NCI-H1092 (cell line): ENCODE measurements at regions not wholly inside any gene's neighbourhood (a gene's known extent, or its start where the extent isn't known, plus 50 kb on each side); places are given as distances from the start of the nearest gene placed in this dataset.

Source experiments
- DNase-seq: peaks from one replicate; lab custom pipeline; 2025; lab: John Stamatoyannopoulos, UW

- no peak for DNase-seq
Measured at GRCh38 chr6:105907991-105908390, 178.1 kb upstream of the PRDM1 start.

- DNase-seq = no peak
Measured at GRCh38 chr6:105907301-105907700, 178.8 kb upstream of the PRDM1 start.

GRCh38 chr6:105902401-105903031 lies 183.6 kb upstream of the PRDM1 start:
- DNase-seq = no peak

GRCh38 chr6:105901583-105901982 lies 184.6 kb upstream of the PRDM1 start:
- no peak for DNase-seq

- no peak for DNase-seq
Measured at GRCh38 chr6:105900125-105900937, 185.8 kb upstream of the PRDM1 start.

GRCh38 chr6:105898286-105898685 lies 187.8 kb upstream of the PRDM1 start:
- no peak for DNase-seq

GRCh38 chr6:105897131-105897530 lies 189.0 kb upstream of the PRDM1 start:
- DNase-seq = no peak

- DNase-seq = no peak
Measured at GRCh38 chr6:105896821-105897095, 189.4 kb upstream of the PRDM1 start.

GRCh38 chr6:105896052-105896820 lies 189.9 kb upstream of the PRDM1 start:
- no peak for DNase-seq

- DNase-seq = no peak
Measured at GRCh38 chr6:105894556-105894955, 191.6 kb upstream of the PRDM1 start.

GRCh38 chr6:105893741-105894140 lies 192.4 kb upstream of the PRDM1 start:
- no peak for DNase-seq

- DNase-seq = no peak
Measured at GRCh38 chr6:105892577-105893262, 193.4 kb upstream of the PRDM1 start.

- no peak for DNase-seq
Measured at GRCh38 chr6:105890521-105891244, 195.5 kb upstream of the PRDM1 start.

- no peak for DNase-seq
Measured at GRCh38 chr6:105889902-105890301, 196.2 kb upstream of the PRDM1 start.

- no peak for DNase-seq
Measured at GRCh38 chr6:105886814-105887544, 199.2 kb upstream of the PRDM1 start.

- no peak for DNase-seq
Measured at GRCh38 chr6:105886066-105886813, 199.9 kb upstream of the PRDM1 start.

GRCh38 chr6:105884426-105884825 lies 201.7 kb upstream of the PRDM1 start:
- no peak for DNase-seq

GRCh38 chr6:105884011-105884410 lies 202.1 kb upstream of the PRDM1 start:
- no peak for DNase-seq

GRCh38 chr6:105882828-105883227 lies 203.3 kb upstream of the PRDM1 start:
- DNase-seq = no peak

- no peak for DNase-seq
Measured at GRCh38 chr6:105882121-105882803, 203.9 kb upstream of the PRDM1 start.
